HL-60/S4 treated with retinoic acid at 250 ng/mL for 4 days and 3 days (cell line): ENCODE measurements at regions not wholly inside any gene's neighbourhood (a gene's known extent, or its start where the extent isn't known, plus 50 kb on each side); places are given as distances from the start of the nearest gene placed in this dataset.
"Not testable (repeated sequence)": the region's sequence is repeated elsewhere in the genome, so short reads cannot be mapped to it uniquely, and the experiment has no call there.

Experiments used
- in situ Hi-C: fragments of 300-500 bp; cut with MboI; formaldehyde crosslinking; loops from 2 replicates; pipeline ENCODE4 v1.7.0; 2022; ENCODE audit warnings: low sequenced_read_pairs

- in situ Hi-C loops: loop anchor here (25.0 kb wide), 1 partner anchor 714 kb away; the partner anchor contains the start of genes EVX2, HOXD12 and HOXD13
Measured at GRCh38 chr2:175372704-175373701, 191.5 kb upstream of the ATP5MC3 start.

GRCh38 chr2:175371378-175371777 lies 189.9 kb upstream of the ATP5MC3 start:
- in situ Hi-C loops: loop anchor here (25.0 kb wide), 1 partner anchor 716 kb away; the partner anchor contains the start of genes EVX2, HOXD12 and HOXD13

- in situ Hi-C loops: loop anchor here (25.0 kb wide), 1 partner anchor 720 kb away; the partner anchor contains the start of genes EVX2, HOXD12 and HOXD13
Measured at GRCh38 chr2:175366815-175367214, 185.3 kb upstream of the ATP5MC3 start.

GRCh38 chr2:175363699-175364098 lies 182.2 kb upstream of the ATP5MC3 start:
- in situ Hi-C loops: loop anchor here (25.0 kb wide), 1 partner anchor 724 kb away; the partner anchor contains the start of genes EVX2, HOXD12 and HOXD13

- in situ Hi-C loops: loop anchor here (25.0 kb wide), 1 partner anchor 725 kb away; the partner anchor contains the start of genes EVX2, HOXD12 and HOXD13
Measured at GRCh38 chr2:175362331-175362730, 180.8 kb upstream of the ATP5MC3 start.

- in situ Hi-C loops: loop anchor here (25.0 kb wide), 1 partner anchor 728 kb away; the partner anchor contains the start of genes EVX2, HOXD12 and HOXD13
Measured at GRCh38 chr2:175359710-175360109, 178.2 kb upstream of the ATP5MC3 start.

GRCh38 chr2:175356901-175357300 lies 175.4 kb upstream of the ATP5MC3 start:
- in situ Hi-C loops: loop anchor here (25.0 kb wide), 1 partner anchor 730 kb away; the partner anchor contains the start of genes EVX2, HOXD12 and HOXD13

GRCh38 chr2:175355246-175355645 lies 173.7 kb upstream of the ATP5MC3 start:
- in situ Hi-C loops: loop anchor here (25.0 kb wide), 1 partner anchor 732 kb away; the partner anchor contains the start of genes EVX2, HOXD12 and HOXD13

- in situ Hi-C loops: loop anchor here (25.0 kb wide), 1 partner anchor 734 kb away; the partner anchor contains the start of genes EVX2, HOXD12 and HOXD13
Measured at GRCh38 chr2:175353275-175353674, 171.8 kb upstream of the ATP5MC3 start.

GRCh38 chr2:175351512-175351911 lies 170.0 kb upstream of the ATP5MC3 start:
- in situ Hi-C loops: loop anchor here (25.0 kb wide), 1 partner anchor 736 kb away; the partner anchor contains the start of genes EVX2, HOXD12 and HOXD13

- in situ Hi-C loops: loop anchor here (25.0 kb wide), 1 partner anchor 737 kb away; the partner anchor contains the start of genes EVX2, HOXD12 and HOXD13
Measured at GRCh38 chr2:175350105-175350504, 168.6 kb upstream of the ATP5MC3 start.

- in situ Hi-C loops: no loop called here
Measured at GRCh38 chr2:175342085-175342484, 160.6 kb upstream of the ATP5MC3 start.

- in situ Hi-C loops: no loop called here
Measured at GRCh38 chr2:175330195-175330594, 148.7 kb upstream of the ATP5MC3 start.

- in situ Hi-C loops: no loop called here
Measured at GRCh38 chr2:175326801-175327200, 145.3 kb upstream of the ATP5MC3 start.

- in situ Hi-C loops: not testable (repeated sequence)
Measured at GRCh38 chr2:175326164-175326563, 144.7 kb upstream of the ATP5MC3 start.

- in situ Hi-C loops: no loop called here
Measured at GRCh38 chr2:175323162-175323561, 141.7 kb upstream of the ATP5MC3 start.

GRCh38 chr2:175318542-175318941 lies 137.0 kb upstream of the ATP5MC3 start:
- in situ Hi-C loops: no loop called here

GRCh38 chr2:175317751-175318150 lies 136.2 kb upstream of the ATP5MC3 start:
- in situ Hi-C loops: no loop called here

GRCh38 chr2:175312137-175312536 lies 130.6 kb upstream of the ATP5MC3 start:
- in situ Hi-C loops: no loop called here

- in situ Hi-C loops: no loop called here
Measured at GRCh38 chr2:175310813-175311504, 129.4 kb upstream of the ATP5MC3 start.

- in situ Hi-C loops: no loop called here
Measured at GRCh38 chr2:175309799-175310198, 128.3 kb upstream of the ATP5MC3 start.
